KOPT-K1 (cell line): ENCODE measurements at regions not wholly inside any gene's neighbourhood (a gene's known extent, or its start where the extent isn't known, plus 50 kb on each side); places are given as distances from the start of the nearest gene placed in this dataset.
"Not testable (repeated sequence)": the region's sequence is repeated elsewhere in the genome, so short reads cannot be mapped to it uniquely, and the experiment has no call there.

Source experiments
- H3K27ac ChIP-seq: fragments of 200-600 bp; sonication (generic); 2 replicates; pipeline ENCODE4 v1.5.1; 2016; ENCODE audit warnings: antibody characterized with exemption, mild to moderate bottlenecking, low read depth, low read length; ENCODE audit not compliant: poor library complexity, severe bottlenecking
- H3K36me3 ChIP-seq: fragments of 200-600 bp; sonication (generic); 2 replicates; pipeline ENCODE4 v1.5.1; 2017; ENCODE audit warnings: antibody characterized with exemption, mild to moderate bottlenecking, low read length, moderate library complexity; ENCODE audit not compliant: insufficient read depth
- H3K9me3 ChIP-seq: fragments of 200-600 bp; sonication (generic); 2 replicates; pipeline ENCODE4 v1.5.1; 2017; ENCODE audit warnings: antibody characterized with exemption, low read length, mild to moderate bottlenecking; ENCODE audit not compliant: insufficient read depth, poor library complexity, severe bottlenecking

DNA sequence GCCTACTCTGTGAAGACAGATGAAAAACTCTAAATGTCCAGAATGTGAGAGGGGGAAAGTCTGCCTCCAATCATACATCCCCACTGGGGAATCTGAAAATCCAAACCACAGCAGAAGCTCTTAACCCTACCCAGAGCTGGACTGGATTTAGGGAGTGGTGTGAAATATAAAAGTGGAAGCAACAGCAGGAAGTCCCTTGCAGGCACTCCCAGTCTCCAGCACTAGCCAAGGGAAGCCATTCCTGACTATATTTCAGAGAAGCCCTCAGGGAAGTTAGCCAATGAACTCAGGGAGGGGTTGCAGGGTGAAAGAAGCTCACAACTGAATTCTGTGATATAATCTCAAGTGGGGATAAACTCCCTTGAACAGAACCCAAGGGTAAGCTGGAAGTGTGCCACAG is 51.5 kb downstream of the CRPPA start:
- H3K27ac ChIP-seq, result no peak overlapping the region
- no peaks in the 10 kb centered on the region for H3K36me3 ChIP-seq
- no peaks in the 10 kb centered on the region for H3K9me3 ChIP-seq

DNA sequence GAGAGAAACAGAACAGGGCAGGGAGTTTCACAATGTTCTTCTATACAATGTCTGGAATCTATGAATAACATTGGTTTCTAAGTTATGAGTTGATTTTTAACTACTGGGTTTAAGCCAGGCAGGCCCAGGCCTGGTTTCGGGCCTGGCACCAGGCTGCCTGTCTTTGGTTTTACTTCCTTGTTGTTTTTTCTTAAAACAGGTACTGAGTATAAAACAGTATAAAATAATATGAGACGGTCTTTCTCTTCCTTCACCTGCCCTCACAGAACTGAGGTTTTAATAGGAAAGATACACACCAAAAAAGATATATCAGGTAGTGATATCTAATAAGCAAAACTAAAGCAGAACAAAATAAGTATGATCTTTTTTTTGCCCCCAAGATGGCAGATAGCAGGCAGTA is 52.0 kb downstream of the CRPPA start:
- H3K27ac ChIP-seq, H3K9me3 ChIP-seq, H3K36me3 ChIP-seq: not testable (repeated sequence)

DNA sequence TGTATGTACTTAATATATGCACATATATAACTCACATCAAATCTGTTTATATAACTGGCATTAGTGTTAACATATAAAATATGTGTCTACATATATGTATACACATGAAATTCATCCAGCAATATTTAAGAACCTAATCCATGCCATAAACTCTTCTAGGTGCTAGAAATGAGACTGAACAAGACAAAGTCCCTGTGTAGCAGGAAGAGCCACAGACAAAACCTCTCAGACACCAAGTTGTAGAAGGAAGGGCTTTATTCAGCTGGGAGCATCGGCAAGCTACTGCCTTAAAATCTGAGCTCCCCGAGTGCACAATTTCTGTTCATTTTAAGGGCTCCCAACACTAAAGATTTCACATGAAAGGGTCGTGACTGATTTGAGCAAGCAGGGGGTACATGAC is 52.5 kb downstream of the CRPPA start:
- H3K27ac ChIP-seq, result no peak overlapping the region
- no peaks in the 10 kb centered on the region for H3K36me3 ChIP-seq
- H3K9me3 ChIP-seq, result no peaks in the 10 kb centered on the region

DNA sequence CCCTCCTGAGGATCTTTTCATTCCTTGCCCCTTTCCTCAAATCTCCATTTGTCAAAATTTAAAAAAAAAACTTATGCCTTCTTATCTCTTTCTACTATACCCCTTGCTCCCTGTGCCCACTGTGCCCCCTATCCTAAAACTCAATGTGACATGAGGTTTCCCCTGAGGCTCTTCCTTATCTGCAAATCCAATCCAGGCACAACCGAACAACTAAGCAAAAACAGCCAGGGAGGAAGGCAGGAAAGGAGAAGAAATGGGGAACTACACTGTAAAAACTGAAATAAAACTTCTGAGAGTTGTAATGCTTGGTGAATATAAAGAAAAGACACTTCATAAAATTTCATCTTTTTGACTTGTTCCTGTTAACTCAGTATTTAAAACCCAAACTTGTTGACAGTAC is 54.2 kb downstream of the CRPPA start:
- Histone ChIP-seq H3K27ac (no peak overlapping the region), H3K36me3 (no peaks in the 10 kb centered on the region), H3K9me3 (no peaks in the 10 kb centered on the region)

DNA sequence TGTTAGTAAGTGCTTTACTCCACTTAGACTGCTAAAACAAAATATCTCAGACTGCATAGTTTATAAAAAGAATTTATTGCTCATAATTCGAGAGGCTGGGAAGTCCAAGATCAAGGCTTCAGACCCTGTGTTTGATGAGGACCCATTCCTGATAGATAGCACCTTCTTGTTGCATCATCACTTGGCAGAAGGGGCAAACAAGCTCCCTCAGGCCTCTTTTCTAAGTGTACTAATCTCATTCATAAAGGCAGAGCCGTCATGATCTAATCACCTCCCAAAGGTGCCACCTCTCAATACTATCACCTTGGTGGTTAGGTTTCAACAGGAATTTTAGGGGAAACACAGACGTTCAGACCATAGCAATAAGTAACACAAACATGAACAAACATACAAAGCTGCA is 55.4 kb downstream of the CRPPA start:
- Histone ChIP-seq H3K36me3 (no peaks in the 10 kb centered on the region), H3K9me3 (no peaks in the 10 kb centered on the region), H3K27ac (no peak overlapping the region)

DNA sequence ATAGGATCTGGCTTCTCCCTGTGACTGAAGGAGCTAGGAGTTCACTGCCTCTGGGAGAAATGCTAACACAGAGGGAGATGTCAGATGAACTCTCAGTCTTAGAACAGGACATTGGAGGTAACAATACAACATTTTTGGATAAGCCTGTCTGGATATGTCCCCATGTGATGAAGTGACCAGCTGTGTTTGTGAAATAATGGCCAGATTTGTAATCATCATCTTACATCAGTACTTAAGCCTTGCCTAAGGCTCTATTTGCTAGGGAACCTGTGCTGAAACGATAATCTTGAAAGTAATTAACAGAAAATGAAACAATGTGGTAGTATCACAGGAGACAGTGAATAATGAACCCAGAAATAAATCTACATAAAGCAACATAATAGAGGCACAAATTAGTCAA is 56.2 kb downstream of the CRPPA start:
- Histone ChIP-seq H3K36me3 (no peaks in the 10 kb centered on the region), H3K9me3 (no peaks in the 10 kb centered on the region), H3K27ac (no peak overlapping the region)

DNA sequence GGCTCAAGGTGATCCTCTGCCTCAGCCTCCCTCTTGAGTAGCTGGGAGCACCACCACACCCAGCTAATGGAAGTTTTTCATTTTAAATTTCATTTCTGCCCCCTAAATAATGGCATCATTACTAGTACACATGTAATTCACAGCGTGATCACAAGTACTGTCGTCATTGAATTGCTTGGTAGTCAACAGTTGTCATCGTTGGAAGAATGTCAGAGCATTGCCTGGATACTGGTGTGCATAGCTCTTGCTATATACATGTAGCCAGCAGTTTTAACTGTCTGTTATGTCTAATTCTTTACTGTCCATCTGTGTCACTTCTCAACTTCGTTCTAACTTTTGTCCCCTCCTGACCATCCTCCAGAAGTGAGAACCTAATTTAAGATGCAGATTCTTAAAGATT is 62.1 kb downstream of the CRPPA start:
- H3K36me3 ChIP-seq, result no peaks in the 10 kb centered on the region
- H3K27ac ChIP-seq, result no peak overlapping the region
- H3K9me3 ChIP-seq, result no peaks in the 10 kb centered on the region

DNA sequence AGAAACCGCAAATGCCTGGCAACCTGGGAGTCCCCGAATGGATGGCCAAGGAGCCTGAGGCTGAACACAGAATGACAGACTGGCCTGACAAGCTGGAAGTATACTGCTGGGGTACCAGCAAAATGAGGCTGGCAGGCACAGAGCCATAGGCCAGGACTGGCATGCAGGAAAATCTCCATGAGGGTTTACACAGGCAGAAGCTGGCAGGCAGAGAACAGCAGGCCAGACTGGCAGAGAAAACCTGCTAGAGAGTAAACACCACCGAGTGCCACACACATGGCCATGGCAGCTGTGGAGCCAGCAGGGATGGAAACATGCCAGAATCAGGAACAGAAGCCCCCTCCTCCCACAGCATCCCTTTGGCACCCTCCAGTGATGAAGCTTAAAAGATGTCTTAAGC is 63.4 kb downstream of the CRPPA start:
- Histone ChIP-seq H3K27ac (no peak overlapping the region), H3K36me3 (no peaks in the 10 kb centered on the region), H3K9me3 (no peaks in the 10 kb centered on the region)

DNA sequence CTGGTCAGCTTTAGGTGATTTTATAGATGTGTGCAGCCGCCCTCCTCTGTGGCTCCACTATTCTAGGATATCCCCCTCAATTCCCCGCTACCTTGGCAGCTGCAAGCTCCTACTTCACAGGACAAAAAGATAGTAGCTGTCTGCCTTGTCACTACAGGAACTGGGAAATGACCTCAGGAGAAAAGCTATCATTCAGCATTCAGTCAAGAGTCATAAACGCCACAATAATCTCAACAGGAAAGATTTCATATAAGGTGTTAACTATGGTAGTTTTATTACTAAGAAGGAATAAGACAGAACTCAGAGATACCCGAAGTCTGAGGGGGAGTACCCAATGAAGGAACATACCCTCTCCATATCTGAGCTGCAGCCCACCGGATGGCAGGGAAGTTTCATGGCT is 63.9 kb downstream of the CRPPA start:
- Histone ChIP-seq H3K9me3 (no peaks in the 10 kb centered on the region), H3K36me3 (no peaks in the 10 kb centered on the region), H3K27ac (no peak overlapping the region)

DNA sequence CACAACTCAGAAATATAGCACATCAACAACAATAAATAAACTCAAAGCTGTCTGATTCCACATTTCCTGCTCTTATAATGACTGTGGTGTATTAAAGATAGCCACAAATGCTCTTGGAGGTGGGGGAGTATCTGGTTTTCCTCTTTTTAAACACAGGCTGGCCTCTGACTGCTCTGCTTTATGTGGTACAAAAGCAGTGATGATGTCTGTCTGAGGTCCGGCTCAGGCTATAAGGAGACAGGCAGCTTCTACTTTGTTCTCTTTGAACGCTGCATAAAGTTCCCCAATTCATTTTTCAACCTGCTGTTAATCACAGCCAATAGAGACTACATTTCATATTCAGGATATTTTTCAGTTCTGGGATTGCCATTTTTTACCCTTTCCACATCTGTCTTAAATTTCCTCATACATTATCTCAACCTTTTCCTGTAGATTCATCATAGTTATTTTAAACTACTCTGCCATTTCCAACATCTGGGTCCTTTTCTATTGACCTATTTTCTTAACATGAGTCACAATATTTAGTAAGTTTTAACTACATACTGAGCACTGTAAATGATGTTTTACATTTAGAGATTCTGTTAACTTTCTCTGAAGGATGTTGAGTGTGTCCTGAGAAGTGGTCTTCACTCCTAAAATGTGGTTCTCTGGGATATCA is 64.9 kb downstream of the CRPPA start:
- H3K27ac ChIP-seq, result no peak overlapping the region
- H3K36me3 ChIP-seq, result no peaks in the 10 kb centered on the region
- no peaks in the 10 kb centered on the region for H3K9me3 ChIP-seq

DNA sequence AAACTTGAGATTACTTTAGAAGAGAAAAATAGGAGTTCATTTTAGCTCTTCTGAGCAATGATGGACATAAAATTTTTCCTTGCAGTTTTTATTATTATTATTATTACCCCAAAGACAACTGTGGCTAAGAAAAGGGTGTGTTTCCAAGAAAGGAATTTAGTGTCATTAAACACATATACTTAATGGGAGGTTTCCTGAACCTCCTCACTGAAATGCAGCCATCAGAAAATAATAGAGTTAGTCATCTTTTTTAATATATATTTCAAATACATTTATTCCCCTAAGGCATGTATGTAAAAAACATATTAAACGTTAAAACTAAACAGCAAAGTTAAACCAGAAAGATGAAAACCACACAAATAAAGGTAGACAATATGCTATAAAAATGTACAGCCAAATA is 66.8 kb downstream of the CRPPA start:
- peaks cover 6% of the 10 kb centered on the region for H3K9me3 ChIP-seq
- no peaks in the 10 kb centered on the region for H3K36me3 ChIP-seq
- H3K27ac ChIP-seq, result no peak overlapping the region

DNA sequence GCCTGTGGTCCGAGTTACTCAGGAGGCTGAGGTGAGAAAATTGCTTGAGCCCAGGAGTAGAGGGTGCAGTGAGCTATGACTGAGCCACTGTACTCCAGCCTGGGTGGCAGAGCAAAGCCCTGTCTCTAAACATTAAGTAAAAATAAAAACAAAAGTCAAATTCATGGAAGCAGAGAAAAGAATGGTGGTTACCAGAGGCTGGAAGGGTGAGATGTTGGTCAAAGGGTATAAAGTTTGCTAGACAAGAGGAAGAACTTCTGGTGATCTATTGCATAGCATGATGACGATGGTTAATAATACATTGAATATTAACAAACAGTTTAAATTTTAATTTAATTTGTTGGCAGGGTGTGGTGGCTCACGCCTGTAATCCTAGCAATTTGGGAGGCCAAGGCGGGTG is 68.1 kb downstream of the CRPPA start:
- no peaks in the 10 kb centered on the region for H3K36me3 ChIP-seq
- no peak overlapping the region for H3K27ac ChIP-seq
- H3K9me3 ChIP-seq, result peaks cover 6% of the 10 kb centered on the region

DNA sequence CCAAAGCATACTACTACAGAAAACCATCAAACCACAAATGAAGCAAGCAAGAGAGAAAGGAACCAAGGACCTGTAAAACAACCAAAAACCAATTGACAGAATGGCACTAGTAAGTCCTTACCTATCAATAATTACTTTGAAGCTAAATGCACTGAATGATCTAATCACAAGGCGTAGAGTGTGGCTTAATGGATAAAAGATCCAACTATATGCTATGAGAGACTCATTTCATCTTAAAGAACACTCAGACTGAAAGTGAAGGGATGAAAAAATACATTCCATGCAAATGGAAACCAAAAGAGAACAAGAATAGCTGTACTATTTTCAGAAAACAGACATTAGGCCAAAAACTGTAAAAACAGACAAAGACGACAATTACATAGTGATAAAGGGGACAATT is 70.7 kb downstream of the CRPPA start:
- Histone ChIP-seq H3K9me3 (peaks cover 6% of the 10 kb centered on the region), H3K27ac (no peak overlapping the region), H3K36me3 (no peaks in the 10 kb centered on the region)

DNA sequence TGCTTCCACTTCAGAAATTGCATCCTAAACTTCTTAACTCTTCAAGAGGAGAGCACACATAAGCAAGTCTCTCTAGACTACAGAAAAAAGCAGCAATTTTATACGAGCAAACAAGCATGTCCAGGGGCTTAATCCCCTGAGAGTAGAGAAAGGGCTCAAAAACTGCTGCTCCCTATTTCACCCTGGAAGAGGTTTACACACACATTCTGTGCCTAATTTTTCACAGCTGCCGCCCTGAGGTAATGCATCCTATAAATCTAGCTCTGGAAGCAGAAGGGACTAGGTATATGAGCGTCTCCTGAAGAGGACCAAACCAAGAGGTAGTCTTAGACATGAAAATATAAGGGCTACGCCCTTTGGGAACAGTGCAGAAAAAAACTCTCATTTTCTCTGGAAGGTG is 73.1 kb downstream of the CRPPA start:
- H3K36me3 ChIP-seq, result no peaks in the 10 kb centered on the region
- no peak overlapping the region for H3K27ac ChIP-seq
- H3K9me3 ChIP-seq, result peaks cover 20% of the 10 kb centered on the region

DNA sequence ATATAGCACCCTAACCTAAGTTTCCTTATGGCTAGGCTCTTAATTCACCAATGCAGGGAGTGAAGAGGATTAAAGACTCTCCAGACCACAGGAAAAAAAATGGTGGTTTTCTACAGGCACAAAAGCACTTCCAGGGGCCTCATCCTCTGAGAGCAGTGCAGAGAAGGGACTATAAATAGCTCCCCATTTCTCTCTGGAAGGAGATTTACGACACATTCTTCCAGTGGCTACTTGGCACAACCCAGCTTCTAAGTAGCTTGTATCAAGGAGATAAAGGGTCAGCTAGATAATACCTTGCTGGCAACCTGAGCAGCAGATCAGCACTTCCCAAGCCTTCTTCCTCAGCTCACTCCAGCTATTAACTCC is 73.5 kb downstream of the CRPPA start:
- no peaks in the 10 kb centered on the region for H3K36me3 ChIP-seq
- no peak overlapping the region for H3K27ac ChIP-seq
- H3K9me3 ChIP-seq, result peaks cover 20% of the 10 kb centered on the region

DNA sequence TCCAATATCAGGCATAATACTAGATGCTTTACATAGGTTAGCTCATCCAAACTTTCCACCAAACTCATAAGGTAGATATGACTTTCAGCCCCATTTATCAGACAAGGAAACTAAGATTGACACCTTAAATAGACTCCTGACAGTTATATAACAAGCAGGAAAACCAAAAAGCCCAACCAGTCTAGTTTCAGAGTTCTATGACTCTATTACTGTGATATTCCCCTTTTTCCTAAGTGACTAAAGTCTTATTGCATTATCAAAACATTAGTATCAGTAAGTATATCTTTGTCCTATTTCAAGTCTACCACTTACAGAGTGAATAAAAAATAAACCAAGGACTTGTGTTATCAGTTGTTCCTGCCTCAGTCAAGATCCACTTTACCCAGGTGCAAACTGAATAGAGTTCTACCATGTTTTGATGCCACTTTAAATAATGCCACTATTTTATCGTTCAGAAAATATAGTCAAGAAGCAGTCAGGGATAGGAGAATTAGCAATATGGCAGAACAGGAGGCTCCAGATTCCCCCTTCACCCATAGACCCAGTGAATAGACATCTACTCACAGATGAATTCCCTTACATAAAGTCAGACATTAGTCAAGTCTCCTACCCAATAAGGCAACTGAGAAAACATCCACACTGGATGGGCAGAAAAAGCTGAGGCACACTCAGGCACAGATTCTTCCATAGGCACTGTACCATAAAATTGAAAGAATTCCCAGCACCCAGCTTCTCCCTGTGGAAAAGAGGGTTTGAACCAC is 74.1 kb downstream of the CRPPA start:
- Histone ChIP-seq H3K27ac (no peak overlapping the region), H3K9me3 (peaks cover 20% of the 10 kb centered on the region), H3K36me3 (no peaks in the 10 kb centered on the region)
